DMS 273 (cell line): ENCODE measurements at regions not wholly inside any gene's neighbourhood (a gene's known extent, or its start where the extent isn't known, plus 50 kb on each side); places are given as distances from the start of the nearest gene placed in this dataset.
"Not testable (repeated sequence)": the region's sequence is repeated elsewhere in the genome, so short reads cannot be mapped to it uniquely, and the experiment has no call there.

Source experiments
- DNase-seq: peaks from one replicate; lab custom pipeline; 2025; ENCODE audit not compliant: unreplicated experiment; lab: John Stamatoyannopoulos, UW

DNA sequence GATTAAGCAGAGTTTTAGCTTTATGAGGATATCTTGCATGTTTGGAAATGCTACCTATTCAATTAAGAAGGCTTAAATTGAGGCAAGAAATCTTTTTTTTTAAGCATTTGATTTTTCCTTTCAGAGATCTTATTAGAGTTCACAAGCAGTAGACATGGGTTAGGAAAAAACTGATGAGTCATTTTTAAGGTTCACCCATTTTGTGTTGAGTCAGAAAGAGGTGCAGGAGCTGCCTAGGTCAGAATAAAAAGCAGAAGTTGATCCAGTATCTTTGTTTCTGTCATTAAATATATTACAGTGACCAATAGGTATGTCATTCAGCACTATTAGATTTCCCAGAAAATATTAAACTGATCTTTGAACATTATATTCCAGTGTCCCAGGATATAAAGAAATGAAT, 306.8 kb downstream of the LMBRD1 start:
- no peak for DNase-seq

- peak; percentile 50 for DNase-seq
These were observed 309.1 kb downstream of the LMBRD1 start for GRCh38 chr6:69487688-69488087.

- DNase-seq = no peak
These were observed 329.7 kb downstream of the LMBRD1 start for GRCh38 chr6:69466979-69467570.

- DNase-seq = no peak
These were observed 330.9 kb downstream of the LMBRD1 start for GRCh38 chr6:69465866-69466265.

DNA sequence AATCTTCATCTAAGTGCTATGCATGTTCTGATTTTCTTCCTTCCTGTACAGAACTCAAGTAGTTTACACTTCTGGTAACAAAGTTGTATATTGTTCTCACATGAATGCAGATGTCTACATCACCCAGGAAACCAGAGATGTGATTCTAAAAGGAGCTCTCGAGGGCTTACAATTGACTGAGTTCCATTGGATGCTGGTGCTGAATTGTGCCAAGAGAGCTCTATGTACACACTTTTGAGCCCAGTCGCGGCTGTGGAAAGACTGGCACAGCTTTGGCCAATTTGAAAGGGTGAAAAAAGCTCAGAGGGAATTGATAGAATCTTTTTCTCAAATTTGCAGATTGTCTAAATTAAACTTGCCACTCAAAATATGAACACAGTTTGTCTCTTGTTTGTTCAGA, 340.7 kb downstream of the LMBRD1 start:
- no peak for DNase-seq

- not testable (repeated sequence) for DNase-seq
These were observed 342.2 kb downstream of the LMBRD1 start for GRCh38 chr6:69454619-69455018.

DNA sequence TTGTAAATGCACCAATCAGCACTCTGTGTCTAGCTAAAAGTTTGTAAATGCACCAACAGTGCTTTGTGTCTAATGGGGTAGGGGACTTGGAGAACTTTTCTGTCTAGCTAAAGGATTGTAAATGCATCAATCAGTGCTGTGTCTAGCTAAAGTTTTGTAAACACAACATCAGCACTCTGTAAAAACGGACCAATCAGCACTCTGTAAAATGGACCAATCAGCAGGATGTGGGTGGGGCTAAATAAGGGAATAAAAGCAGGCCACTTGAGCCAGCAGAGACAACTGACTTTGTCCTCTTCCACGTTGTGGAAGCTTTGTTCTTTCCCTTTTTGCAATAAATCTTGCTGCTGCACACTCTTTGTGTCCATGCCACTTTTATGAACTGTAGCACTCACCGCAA, 346.3 kb downstream of the LMBRD1 start:
- not testable (repeated sequence) for DNase-seq

DNA sequence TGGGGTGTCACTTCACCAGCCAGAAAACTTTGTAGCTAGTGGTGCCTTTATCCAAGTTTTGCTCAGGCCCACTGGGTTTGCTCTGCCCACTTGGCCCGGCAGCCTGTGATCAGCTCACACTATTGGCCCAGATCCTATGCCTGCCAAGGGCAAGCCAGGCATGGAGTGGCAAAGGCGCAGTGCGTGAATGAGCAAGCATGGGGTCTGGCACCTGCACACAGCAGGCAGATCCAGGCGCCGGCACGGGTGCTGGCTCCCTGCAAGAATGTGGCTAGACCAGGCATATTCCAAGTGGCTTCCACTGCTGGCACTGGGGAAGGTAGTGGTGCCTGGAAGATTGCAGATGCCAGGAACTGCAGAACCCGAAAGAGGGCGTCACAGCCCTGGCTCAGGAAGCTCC, 346.9 kb downstream of the LMBRD1 start:
- DNase-seq = no peak
